GM21737 (cell line): ENCODE measurements at regions not wholly inside any gene's neighbourhood (a gene's known extent, or its start where the extent isn't known, plus 50 kb on each side); places are given as distances from the start of the nearest gene placed in this dataset.

Experiments
- ATAC-seq: cut with Tn5 transposase; IDR thresholded peaks from one replicate; pipeline ENCODE4 v1.9.1; 2021; ENCODE audit warnings: mild to moderate bottlenecking, moderate library complexity; ENCODE audit not compliant: unreplicated experiment

GRCh38 chr15:69853544-69853951 is 244.2 kb downstream of the TLE3 start:
- no peak for ATAC-seq

DNA sequence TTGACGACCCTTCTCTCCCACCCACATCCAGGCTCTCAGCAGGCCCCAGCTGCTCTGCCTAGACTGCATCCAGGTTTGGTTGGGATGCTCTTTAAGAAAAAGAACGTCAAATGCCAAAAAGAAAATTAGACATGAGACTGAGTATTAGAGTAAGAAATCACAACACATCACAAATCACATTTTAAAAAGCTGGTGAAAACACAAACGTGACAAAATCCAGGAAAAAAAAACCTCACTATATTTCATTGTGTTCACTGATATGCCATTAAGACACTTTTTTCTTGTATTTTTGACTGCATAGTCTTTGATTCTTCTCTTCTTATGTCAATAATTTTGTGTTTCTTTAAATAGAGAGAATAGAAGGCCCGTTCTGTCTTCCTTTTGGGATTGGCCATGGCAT is 243.7 kb downstream of the TLE3 start:
- ATAC-seq: no peak

- ATAC-seq: no peak
Observed at GRCh38 chr15:69854521-69855181, 243.1 kb downstream of the TLE3 start.

GRCh38 chr15:69855258-69856000 is 242.3 kb downstream of the TLE3 start:
- ATAC-seq: no peak

DNA sequence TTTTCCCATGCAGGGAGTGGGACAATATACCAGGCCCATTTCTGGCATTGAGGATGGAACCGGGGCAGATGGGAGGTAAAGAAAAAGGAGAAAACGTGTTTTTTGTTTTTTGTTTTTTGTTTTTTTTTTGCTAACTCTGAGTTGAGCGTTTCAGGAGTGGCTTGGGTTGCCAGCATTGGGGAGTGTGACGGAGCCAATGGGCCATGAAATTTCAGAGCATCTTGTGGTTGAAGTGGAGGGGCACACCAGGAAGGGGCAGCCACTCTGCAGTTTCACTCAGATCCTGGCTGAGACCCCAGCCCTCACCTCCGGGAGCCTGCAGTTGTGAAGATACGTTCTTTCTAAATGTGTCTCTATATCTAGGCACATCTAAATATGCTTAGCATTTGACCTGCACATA is 240.5 kb downstream of the TLE3 start:
- no peak for ATAC-seq

GRCh38 chr15:69857686-69858391 is 239.9 kb downstream of the TLE3 start:
- ATAC-seq: no peak

GRCh38 chr15:69858456-69858855 is 239.3 kb downstream of the TLE3 start:
- ATAC-seq: no peak

DNA sequence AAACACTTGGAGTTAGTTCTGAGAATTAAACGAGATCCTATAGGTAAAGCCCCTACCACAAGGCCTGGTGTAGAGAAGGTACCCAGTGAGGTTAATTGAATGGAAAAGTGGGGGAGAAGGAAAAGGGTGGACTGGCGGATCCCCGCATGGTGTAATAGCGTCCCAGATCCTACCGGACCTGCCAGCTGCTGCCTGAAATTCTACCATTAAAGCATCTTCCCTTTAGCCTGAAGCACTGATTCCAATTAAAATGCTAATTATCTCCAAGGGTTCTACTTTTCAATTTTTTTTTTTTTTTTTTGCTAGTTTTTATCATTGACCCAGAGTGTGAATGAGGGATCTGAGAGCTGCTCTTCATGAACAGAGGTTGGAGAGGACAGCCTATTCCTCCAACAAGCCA is 237.9 kb downstream of the TLE3 start:
- ATAC-seq: no peak

GRCh38 chr15:69860321-69860720 is 237.4 kb downstream of the TLE3 start:
- no peak for ATAC-seq

DNA sequence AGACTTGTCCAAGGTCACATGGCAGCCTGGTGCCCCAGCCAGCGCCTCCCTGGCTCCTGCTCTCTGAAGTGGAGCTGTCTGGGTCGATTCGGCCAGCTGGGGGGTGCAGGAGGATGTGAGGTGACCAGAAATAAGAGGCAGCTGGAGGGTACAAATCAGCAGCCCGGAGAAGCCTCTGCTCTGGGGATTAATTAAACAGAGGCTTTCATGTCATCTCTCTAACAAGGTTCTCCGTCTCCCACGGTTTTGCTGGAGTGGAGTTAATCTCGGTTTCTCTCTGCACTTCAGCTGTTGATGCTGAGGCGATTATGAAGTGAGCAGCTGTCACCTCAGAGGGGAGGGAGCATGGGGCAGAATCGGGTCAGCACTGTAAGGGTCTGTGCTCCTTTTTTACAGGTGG is 236.8 kb downstream of the TLE3 start:
- no peak for ATAC-seq

DNA sequence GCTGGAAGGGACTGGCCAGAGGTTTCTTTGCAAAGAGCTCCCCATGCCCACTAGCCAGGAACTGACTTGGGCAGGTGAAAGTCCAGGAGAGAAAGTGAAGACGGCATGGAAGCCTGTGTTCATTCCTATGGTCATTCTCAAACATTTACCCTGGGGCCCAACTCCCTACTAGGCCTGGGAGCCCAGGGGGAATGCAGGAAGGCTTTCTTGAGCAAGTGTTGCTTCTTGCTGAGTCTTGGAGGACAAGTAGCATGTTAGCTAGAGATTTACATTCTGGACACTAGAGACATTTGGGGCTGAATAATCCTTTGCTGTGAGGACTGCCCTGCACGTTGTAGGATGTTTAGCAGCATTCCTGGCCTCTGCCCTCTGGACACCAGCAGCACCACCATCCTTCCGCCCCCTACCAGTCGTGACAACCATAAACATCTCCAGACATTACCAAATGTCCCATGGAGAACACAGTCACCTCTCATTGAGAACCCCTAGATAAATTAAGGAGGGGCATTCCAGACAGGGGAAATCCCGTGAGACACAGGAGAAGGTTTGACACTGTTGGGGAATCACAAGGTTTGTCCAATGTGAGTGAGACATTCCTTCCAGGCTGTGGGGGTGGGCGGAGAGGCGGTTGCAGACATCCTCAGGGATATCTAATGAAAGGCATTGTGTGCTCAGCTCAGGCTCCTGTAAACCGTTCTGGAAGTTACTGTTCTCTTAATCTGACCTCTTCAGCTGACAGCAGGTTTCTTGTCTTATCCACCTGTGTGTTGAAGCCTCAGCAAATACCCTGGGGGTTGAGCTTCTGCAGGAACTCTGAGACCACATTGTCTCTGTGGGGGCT is 236.2 kb downstream of the TLE3 start:
- no peak for ATAC-seq

DNA sequence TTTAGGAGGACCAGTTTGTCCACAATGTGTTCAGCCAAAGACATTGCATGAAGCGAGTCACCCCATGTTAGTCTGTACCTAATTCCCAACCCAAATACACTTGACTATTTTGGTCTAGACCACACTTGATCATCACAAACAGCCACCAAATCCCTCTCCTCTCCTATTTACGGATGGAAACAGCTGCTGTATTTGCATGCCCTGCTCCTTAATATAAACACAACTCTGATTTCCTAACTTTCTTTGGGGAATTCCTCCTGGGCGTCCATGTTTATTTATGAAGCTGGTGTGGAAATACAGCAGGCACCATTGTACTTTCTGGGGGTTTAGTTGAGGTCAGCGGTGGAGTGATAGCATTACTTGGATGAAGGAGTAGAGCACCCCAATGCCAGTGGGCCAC is 235.2 kb downstream of the TLE3 start:
- ATAC-seq: no peak

- ATAC-seq: no peak
Observed at GRCh38 chr15:69863446-69863845, 234.3 kb downstream of the TLE3 start.

- ATAC-seq: no peak
Observed at GRCh38 chr15:69865369-69865768, 232.3 kb downstream of the TLE3 start.

GRCh38 chr15:69868756-69869155 is 229.0 kb downstream of the TLE3 start:
- ATAC-seq: no peak

GRCh38 chr15:69869291-69869690 is 228.4 kb downstream of the TLE3 start:
- ATAC-seq: no peak

- no peak for ATAC-seq
Observed at GRCh38 chr15:69869881-69870505, 227.7 kb downstream of the TLE3 start.

GRCh38 chr15:69871511-69872134 is 226.1 kb downstream of the TLE3 start:
- no peak for ATAC-seq

GRCh38 chr15:69873807-69874206 is 223.9 kb downstream of the TLE3 start:
- no peak for ATAC-seq

GRCh38 chr15:69874321-69874720 is 223.4 kb downstream of the TLE3 start:
- ATAC-seq: no peak
